GM18507 (cell line): ENCODE measurements at regions not wholly inside any gene's neighbourhood (a gene's known extent, or its start where the extent isn't known, plus 50 kb on each side); places are given as distances from the start of the nearest gene placed in this dataset.
"Not testable (repeated sequence)": the region's sequence is repeated elsewhere in the genome, so short reads cannot be mapped to it uniquely, and the experiment has no call there.

Source experiments
- DNase-seq: peaks from one replicate; pipeline ENCODE4 v3.0.0; 2011; ENCODE audit warnings: low read depth; ENCODE audit not compliant: insufficient read length; ENCODE audit errors: extremely low spot score
- FAIRE-seq: peaks from 2 replicates; lab custom pipeline; 2011; peaks lifted over from hg19 to GRCh38; lab: Jason Lieb, UNC

DNA sequence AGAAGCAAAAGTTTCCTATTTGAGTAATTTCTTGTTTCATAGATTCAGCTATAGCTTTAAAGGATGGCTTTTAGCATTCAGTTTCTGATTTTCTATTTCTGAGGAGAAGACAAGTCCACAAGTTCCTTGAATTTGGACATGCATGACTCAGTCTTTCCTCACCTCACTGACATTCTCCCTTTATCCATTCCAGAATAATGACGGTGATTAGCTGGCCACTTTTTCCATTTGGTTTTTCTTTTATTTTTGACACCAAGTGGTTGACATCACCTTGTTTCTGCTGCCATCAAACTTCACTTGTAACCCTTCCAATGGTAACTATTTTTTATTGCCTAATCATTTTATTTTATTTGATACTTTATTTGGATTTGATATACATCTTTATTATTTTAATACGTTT is 404.4 kb upstream of the KCNMB2 start:
- FAIRE-seq (no peak), DNase-seq (no peak)

DNA sequence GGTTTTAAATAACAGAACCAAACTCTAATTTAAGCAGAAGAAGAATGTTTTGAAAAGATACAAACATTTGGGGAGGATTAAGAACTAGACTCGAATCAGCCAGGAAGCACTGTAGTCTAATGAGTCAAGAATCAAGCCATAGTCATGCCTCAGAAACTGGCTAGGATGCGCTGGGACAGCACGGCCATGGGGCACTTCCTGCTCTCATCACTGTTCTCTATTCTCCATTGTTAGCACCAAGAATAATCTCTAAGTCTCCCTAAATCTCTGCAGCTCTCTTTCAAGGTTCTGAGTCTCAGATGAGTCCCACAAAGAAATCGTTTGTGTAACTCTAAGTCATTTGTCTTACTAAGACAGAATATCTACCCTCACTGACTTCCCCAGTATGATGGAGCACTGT is 399.0 kb upstream of the KCNMB2 start:
- no peak for DNase-seq

DNA sequence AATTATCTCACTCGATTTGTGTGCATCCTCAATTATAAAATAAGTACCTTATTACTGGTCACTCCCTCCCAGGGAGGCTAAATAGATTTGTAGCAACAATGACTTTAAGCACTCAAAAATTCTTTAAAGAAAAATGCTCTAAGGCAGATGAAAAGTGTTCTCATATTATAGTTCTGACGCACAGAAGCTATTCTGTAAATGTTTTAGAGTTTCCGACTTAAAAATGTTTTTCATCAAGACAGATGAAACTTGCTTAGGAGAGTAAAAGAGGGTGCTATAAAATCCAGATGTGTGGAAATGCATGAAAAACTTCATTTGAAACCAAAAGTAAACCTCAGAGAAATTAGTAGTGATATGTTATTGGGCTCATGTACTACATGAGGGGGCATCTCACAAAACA is 398.4 kb upstream of the KCNMB2 start:
- no peak for FAIRE-seq
- no peak for DNase-seq

More for the DNA sequence above, 399.0 kb upstream of the KCNMB2 start:
- FAIRE-seq, result no peak

DNA sequence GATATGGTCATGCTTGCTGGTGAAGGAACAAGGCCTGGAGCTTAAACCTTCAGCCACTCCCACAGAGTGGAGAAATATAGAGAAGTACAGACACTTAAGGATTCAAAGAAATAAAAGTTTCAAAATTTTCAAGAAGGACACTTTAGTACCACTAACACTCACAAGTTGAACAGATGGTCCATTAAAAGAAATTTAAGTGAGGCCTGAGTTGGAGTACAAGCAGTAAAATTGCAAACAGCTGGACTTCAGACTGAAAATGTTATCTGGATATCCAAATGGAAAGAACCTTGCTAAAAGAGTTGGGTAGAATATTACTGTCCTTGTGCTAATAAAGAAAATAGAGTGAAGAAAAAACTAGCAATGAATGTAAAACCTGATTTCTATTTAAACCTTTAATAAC is 397.1 kb upstream of the KCNMB2 start:
- no peak for FAIRE-seq
- no peak for DNase-seq

DNA sequence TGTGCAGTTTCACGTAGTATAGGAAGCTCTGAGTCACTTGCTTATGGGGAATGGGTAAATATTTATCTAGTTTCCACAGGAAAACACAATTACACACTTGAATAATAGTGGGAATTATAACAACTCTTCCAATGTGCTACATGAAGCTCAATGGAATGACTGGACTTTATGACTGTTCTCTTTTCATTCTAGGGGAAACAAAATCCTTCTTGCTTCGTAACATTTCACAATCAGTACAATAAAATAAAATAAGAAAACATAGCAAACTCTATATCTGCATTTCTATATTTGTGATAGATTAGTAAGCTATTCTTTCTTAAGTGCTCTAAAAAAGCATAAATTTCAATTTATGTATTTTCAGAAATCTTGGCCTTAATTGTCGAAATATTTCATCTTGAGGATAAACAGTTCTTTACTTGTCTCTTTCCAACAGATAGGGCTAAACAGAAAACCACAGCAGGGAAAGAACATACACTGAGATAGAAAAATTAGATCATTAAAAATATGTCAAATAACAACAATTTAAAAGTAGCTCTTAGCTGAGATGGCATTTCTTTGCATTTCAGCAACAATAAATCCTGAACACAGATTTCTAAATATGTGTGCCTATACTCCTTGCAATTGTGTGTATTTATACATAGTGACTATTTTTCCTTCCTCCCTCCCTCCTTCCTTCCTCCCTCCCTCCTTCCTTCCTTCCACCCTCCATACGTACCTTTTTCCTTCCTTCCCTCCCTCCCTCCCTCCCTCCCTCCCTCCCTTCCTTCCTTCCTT is 395.5 kb upstream of the KCNMB2 start:
- no peak for DNase-seq

GRCh38 chr3:178141305-178141684 is 394.9 kb upstream of the KCNMB2 start:
- not testable (repeated sequence) for DNase-seq, FAIRE-seq

More for the DNA sequence above, 395.5 kb upstream of the KCNMB2 start:
- no peak for FAIRE-seq

GRCh38 chr3:178146406-178146831 is 389.8 kb upstream of the KCNMB2 start:
- FAIRE-seq, result no peak

GRCh38 chr3:178147001-178147400 is 389.2 kb upstream of the KCNMB2 start:
- DNase-seq, result no peak

More at GRCh38 chr3:178146406-178146831, 389.8 kb upstream of the KCNMB2 start:
- DNase-seq, result no peak

DNA sequence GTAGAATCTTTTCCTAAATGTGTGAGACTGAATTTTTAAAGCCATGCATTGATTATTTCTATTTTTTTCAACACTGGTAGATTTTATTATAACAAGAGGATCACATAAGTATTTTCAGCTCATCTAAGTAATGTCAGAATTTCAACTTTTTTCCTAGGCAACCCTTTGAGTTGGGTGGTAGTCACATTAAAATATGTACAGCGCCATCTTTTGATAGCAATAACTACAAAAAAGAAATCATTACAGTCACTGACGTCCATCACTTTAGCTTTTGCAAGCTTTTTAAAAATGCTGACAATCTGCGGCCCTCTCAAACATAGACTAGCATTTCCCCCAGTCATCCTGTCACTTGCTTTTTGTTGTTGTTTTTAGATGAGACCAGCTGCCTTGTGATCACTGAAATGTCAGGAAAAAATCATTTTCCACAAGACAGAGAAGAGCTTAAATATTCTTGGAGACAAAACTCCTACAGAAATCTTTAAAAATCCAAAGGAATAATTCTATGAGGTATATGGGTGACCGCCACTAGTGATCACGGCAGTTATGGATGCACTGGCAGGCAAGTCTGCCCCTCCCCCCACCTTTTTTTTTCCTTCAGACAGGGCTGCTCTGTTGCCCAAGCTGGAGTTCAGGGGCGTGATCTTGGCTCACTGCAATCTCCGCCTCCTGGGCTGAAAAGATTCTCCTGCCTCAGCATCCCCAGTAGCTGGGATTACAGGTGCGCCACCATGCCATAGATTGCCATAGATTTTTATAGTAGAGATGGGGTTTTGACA is 384.0 kb upstream of the KCNMB2 start:
- DNase-seq, result no peak

More at GRCh38 chr3:178147001-178147400, 389.2 kb upstream of the KCNMB2 start:
- no peak for FAIRE-seq

DNA sequence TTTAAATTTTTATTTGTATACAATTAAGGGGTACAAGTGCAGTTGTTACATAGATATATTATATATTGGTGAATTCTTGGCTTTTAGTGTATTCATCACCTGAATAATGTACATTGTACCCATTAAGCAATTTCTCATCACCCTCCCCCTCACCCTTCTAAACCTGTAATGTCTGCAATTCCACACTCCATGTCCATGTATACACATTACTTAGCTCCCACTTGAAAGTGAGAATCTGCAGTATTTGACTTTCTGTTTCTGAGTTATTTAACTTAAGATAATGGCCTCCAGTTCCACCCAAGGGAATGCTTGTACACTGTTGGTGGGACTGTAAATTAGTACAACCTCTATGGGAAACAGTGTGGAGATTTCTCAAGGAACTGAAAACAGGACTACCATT is 383.2 kb upstream of the KCNMB2 start:
- DNase-seq (no peak), FAIRE-seq (no peak)

More for the DNA sequence above, 384.0 kb upstream of the KCNMB2 start:
- no peak for FAIRE-seq

GRCh38 chr3:178155521-178155920 is 380.7 kb upstream of the KCNMB2 start:
- DNase-seq (no peak), FAIRE-seq (no peak)

- no peak for FAIRE-seq
- no peak for DNase-seq
Measured at GRCh38 chr3:178156301-178156700, 379.9 kb upstream of the KCNMB2 start.

DNA sequence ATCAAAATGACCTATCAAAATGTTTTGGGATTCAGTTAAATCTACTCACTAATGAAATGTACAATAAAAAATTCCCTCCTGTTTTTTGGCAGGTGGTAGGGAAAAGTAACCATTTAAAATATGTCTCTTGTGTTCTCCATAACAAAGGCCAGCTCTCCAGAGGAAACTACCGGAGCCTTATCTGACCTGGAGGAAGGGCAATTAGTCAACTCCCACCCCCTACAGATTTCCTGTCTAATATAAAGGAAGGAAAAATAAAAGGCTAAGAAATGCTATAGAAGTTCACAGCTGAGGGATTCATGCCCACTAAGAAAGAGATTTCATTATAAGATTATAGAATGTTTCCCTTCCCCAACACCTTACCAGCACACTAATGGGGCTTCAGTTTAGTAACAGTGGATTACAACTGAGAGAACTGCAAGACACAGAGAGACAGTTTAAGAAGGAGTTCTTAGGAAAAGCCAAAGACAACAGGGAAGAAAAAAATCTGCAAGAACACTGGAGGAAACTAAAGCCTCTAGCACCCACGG is 376.5 kb upstream of the KCNMB2 start:
- DNase-seq (no peak), FAIRE-seq (no peak)

DNA sequence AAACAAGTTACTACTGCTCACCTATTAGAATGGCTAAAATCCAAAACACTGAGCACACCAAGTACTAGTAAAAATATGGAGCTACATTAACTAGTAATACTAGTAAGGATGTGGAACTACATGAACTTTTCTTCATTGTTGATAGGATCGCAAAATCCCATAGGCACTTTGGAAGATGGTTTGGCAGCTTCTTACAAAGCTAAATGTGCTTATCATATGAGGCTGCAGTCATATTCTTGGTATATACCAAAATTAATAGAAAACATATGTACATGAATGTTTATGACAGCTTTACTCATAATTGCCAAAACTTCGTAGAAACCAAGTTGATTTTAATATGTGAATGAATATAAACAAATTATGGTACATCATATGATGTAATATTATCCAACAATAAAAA is 366.8 kb upstream of the KCNMB2 start:
- no peak for FAIRE-seq
- no peak for DNase-seq

- no peak for DNase-seq
- FAIRE-seq, result no peak
Measured at GRCh38 chr3:178170698-178171535, 365.3 kb upstream of the KCNMB2 start.

GRCh38 chr3:178172121-178172520 is 364.1 kb upstream of the KCNMB2 start:
- DNase-seq, result no peak
- no peak for FAIRE-seq

DNA sequence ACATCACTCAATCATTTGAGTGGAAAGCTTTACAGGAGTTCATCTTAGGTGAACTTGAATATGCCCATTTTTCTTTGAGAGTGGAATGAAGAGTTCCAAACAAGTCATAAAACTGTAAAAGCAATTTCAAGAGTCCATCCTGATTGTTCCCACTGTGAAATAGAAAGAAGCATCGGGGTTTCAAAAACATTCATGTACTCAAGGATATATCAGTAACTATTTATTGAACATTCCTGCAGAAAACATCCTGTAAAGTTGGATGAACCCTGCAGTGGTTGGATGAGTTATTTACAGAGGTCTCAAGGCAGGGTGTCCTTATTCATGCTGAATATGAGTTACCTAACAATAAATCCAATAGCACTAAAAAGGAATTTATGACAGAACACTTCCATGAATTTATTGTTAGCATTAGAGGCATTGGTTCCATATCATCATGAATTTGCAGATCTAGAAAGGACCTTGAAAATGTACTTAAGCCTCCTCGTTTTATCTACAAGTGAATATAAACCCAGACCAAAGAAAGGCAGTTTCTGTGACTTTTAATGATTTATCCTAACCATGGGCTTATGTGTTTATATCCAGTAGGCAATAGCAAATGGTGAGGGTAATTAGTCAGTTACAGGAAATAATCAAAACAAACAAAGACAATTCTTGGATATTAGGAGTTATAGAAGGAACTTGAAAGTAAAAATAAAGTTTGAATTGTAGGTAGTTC is 361.9 kb upstream of the KCNMB2 start:
- DNase-seq (no peak), FAIRE-seq (no peak)

DNA sequence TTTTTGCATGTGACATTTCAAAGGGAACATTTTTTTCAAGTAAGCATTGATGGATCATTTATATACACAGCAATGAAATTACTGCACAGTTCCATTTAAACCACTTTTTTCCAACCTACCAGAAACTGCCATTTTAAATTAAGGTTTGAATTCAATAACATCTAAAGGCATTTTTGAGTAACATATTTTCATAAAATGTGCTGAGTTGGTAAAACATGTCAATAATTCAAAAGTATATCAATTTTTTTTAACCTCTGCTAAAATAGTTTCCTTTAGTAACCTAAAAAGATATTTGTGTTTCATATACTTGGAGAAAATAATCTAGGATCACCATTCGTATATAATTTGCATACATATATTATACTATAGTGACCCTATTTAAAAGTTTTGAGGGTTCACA is 355.1 kb upstream of the KCNMB2 start:
- DNase-seq (no peak), FAIRE-seq (no peak)

DNA sequence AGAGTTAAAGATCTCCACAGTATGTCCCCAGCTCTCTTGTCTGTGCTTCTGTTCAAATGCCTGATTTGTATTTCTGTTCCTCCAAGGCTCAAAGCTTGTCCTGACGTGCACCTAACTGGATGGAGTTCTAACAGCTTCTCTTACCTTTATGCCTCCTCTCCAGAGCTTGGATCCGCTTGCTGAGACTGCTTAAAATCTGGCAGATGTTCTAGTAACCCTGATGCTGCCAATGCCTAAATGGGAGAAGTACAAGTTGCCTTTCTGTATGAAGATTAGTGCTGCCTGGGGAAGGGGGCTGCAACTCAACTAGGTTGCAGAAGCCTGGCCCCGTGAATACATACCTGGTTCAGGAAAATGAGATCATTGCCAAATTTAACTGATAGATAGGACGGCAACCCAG is 354.5 kb upstream of the KCNMB2 start:
- FAIRE-seq, result no peak
- DNase-seq, result no peak
